ENCODE measurements at regions not wholly inside any gene's neighbourhood (a gene's known extent, or its start where the extent isn't known, plus 50 kb on each side); places are given as distances from the start of the nearest gene placed in this dataset.

- ChIA-PET CTCF (no interaction called here), POLR2A (ENCODE audit: unreplicated experiment) (no interaction called here)
- Histone ChIP-seq H3K9ac (ENCODE audit: low read depth, low read length) (no peak overlapping the region), H3K23ac (ENCODE audit: low read depth, low read length) (no peak overlapping the region), H3K18ac (ENCODE audit: low read depth, low read length) (no peak overlapping the region), H4K91ac (ENCODE audit: insufficient read depth, low read depth, low read length) (no peak overlapping the region), H3K9me3 (ENCODE audit: control insufficient read depth, insufficient read depth, low read length) (no peaks in the 10 kb centered on the region), H2AK5ac (ENCODE audit: low read depth, low read length) (no peak overlapping the region), H3K4me3 (ENCODE audit: insufficient read depth, low read depth, low read length) (no peak overlapping the region), H2BK120ac (ENCODE audit: low read depth, low read length) (no peak overlapping the region), H3K27ac (ENCODE audit: insufficient read depth, low read length) (no peak overlapping the region), H3K27me3 (ENCODE audit: control insufficient read depth, insufficient read depth, low read length) (no peaks in the 10 kb centered on the region), H4K5ac (ENCODE audit: low read depth, low read length) (no peak overlapping the region), H3K9me1 (ENCODE audit: insufficient read depth, low read length) (no peaks in the 10 kb centered on the region; the same call in 1 of the 2 replicates), H2BK5ac (ENCODE audit: low read depth, low read length, poor library complexity, severe bottlenecking) (no peak overlapping the region), H3K36me3 (ENCODE audit: control insufficient read depth, insufficient read depth, low read length) (no peaks in the 10 kb centered on the region), H3K56ac (ENCODE audit: extremely low read depth, insufficient read depth, low read length) (no peak overlapping the region), H2AK9ac (replicated peaks; ENCODE audit: low read depth, low read length, poor library complexity) (no peak overlapping the region), H4K8ac (ENCODE audit: low read depth in 2 of 2, low read length in 2 of 2) (no peak overlapping the region; a peak in 1 of 4 replicates), H3K79me1 (ENCODE audit: low read depth in 1 of 2, low read length in 2 of 2) (no peaks in the 10 kb centered on the region), H3K4me2 (ENCODE audit: low read depth, low read length) (no peak overlapping the region), H3K14ac (replicated peaks; ENCODE audit: low read depth, low read length) (0 out of 2 replicates have a peak overlapping the region, but pooled peaks have one; percentile 3), H4K20me1 (ENCODE audit: insufficient read depth, low read length) (no peaks in the 10 kb centered on the region), H2AFZ (replicated peaks; ENCODE audit: low read length, poor library complexity) (no peak overlapping the region), H2BK20ac (ENCODE audit: low read depth, low read length) (no peak overlapping the region; the same call in 1 of the 2 replicates), H3K4me1 (ENCODE audit: control insufficient read depth, insufficient read depth, low read length) (no peaks in the 10 kb centered on the region; the same call in 1 of the 2 replicates), H2BK15ac (ENCODE audit: low read depth, low read length) (no peak overlapping the region), H3K4ac (ENCODE audit: low read depth, low read length) (no peak overlapping the region)
- intact Hi-C loops (cut with micrococcal nuclease) (no loop called here), in situ Hi-C loops (cut with MboI; ENCODE audit: low sequenced_read_pairs) (no loop called here), dilution Hi-C loops (cut with HindIII; ENCODE audit: low sequenced_read_pairs, unreplicated experiment) (no loop called here)
- TF ChIP-seq SMC3 (IDR thresholded peaks at IDR 0.05; ENCODE audit: low read depth, low read length) (no peak), ELK1 (IDR thresholded peaks at IDR 0.05; ENCODE audit: borderline replicate concordance, low read depth, low read length) (no peak), USF2 (IDR thresholded peaks at IDR 0.05; ENCODE audit: low read depth, low read length) (no peak), BHLHE40 (IDR thresholded peaks at IDR 0.05; ENCODE audit: low read depth, low read length) (no peak), CHD1 (IDR thresholded peaks at IDR 0.05; ENCODE audit: low read depth, low read length) (no peak), RCOR1 (IDR thresholded peaks at IDR 0.05; ENCODE audit: insufficient replicate concordance, low read length) (no peak), CEBPB (IDR thresholded peaks at IDR 0.05; ENCODE audit: low read depth, low read length) (no peak), MAFK (IDR thresholded peaks at IDR 0.05; ENCODE audit: low read depth, low read length) (no peak), CTCF (conservative IDR thresholded peaks at IDR 0.05; ENCODE audit: low read depth, low read length) (no peak), MXI1 (IDR thresholded peaks at IDR 0.05; ENCODE audit: borderline replicate concordance, low read depth, low read length) (no peak), POLR2A (IDR thresholded peaks at IDR 0.05; ENCODE audit: low read depth, low read length) (no peak), RFX5 (IDR thresholded peaks at IDR 0.05; ENCODE audit: low read depth, low read length) (no peak), MAZ (IDR thresholded peaks at IDR 0.05; ENCODE audit: borderline replicate concordance, low read depth, low read length) (no peak), RAD21 (IDR thresholded peaks at IDR 0.05; ENCODE audit: low read length) (no peak), FOS (IDR thresholded peaks at IDR 0.05; ENCODE audit: low read depth, low read length) (no peak), NFE2L2 (IDR thresholded peaks at IDR 0.05; ENCODE audit: low read depth, low read length) (no peak)
- peak; percentile 42; the same call in 1 of the 2 replicates for ATAC-seq (ENCODE audit: low read depth)
- BruUV-seq (replicated peaks): no TSS peak
- DNase-seq: peak; percentile 29
- no CpG with 5 or more reads among the region's 3 CpGs for WGBS, 2 experiments (ENCODE audit: extremely low coverage in 2 of 2, insufficient read length in 1 of 2)
Observed at GRCh38 chr7:15972862-15973275, 286.4 kb upstream of the MEOX2 start.
